Effector memory CD4-positive, alpha-beta T cell (primary cell): ENCODE measurements at regions not wholly inside any gene's neighbourhood (a gene's known extent, or its start where the extent isn't known, plus 50 kb on each side); places are given as distances from the start of the nearest gene placed in this dataset.

Source experiments
- DNase-seq, 3 donors: peaks; one replicate each; pipeline ENCODE4 v3.0.0-alpha.2; 2020
- H3K27ac ChIP-seq: 2 replicates; pipeline ENCODE4 v1.7.0; 2013; ENCODE audit warnings: mild to moderate bottlenecking, low read length, moderate library complexity; ENCODE audit not compliant: insufficient read depth, poor library complexity, severe bottlenecking
- H3K27me3 ChIP-seq: replicated peaks from 2 replicates; pipeline ENCODE4 v1.7.0; 2013; ENCODE audit warnings: mild to moderate bottlenecking, low read length; ENCODE audit not compliant: insufficient read depth, control insufficient read depth, poor library complexity, severe bottlenecking
- H3K36me3 ChIP-seq: 2 replicates; pipeline ENCODE4 v1.7.0; 2013; ENCODE audit warnings: mild to moderate bottlenecking, low read length, moderate library complexity; ENCODE audit not compliant: control insufficient read depth, insufficient read depth
- H3K4me1 ChIP-seq: 2 replicates; pipeline ENCODE4 v1.7.0; 2013; ENCODE audit warnings: low read length, mild to moderate bottlenecking; ENCODE audit not compliant: control insufficient read depth, insufficient read depth, poor library complexity, severe bottlenecking
- H3K4me3 ChIP-seq: 2 replicates; pipeline ENCODE4 v1.7.0; 2013; ENCODE audit warnings: low read length, low read depth, mild to moderate bottlenecking; ENCODE audit not compliant: insufficient read depth, poor library complexity, severe bottlenecking
- H3K9me3 ChIP-seq: 2 replicates; pipeline ENCODE4 v1.7.0; 2013; ENCODE audit warnings: mild to moderate bottlenecking, low read length, moderate library complexity; ENCODE audit not compliant: control insufficient read depth

DNA sequence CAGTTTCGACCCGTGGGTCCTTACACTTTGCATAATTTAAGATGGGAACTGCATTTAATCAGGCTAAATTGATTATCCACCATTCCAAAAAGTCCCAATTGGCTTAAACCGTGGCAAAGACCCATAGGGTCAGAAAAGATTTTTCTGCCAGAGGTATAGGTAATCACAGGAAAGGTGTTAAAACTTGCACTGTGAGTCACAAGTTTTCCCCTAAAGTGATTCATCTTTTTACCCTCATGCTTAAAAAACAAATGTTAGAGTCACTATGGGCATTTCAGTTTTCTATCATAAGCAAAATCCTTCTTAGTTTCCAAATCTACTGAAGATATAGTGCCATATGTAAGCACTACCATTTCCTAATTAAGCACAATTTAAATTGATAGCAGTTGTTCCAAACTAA lies 1079.8 kb downstream of the ADGRL2 start:
- Histone ChIP-seq H3K27me3 (no peaks in the 10 kb centered on the region), H3K36me3 (no peaks in the 10 kb centered on the region), H3K27ac (no peak overlapping the region), H3K4me3 (no peak overlapping the region), H3K4me1 (no peaks in the 10 kb centered on the region), H3K9me3 (no peaks in the 10 kb centered on the region)
- no peak for DNase-seq

- Histone ChIP-seq H3K4me3 (no peak overlapping the region), H3K27ac (no peak overlapping the region), H3K27me3 (no peaks in the 10 kb centered on the region), H3K9me3 (no peaks in the 10 kb centered on the region), H3K36me3 (no peaks in the 10 kb centered on the region), H3K4me1 (no peaks in the 10 kb centered on the region)
- DNase-seq, result no peak
Observed at GRCh38 chr1:82879701-82880305, 1079.1 kb downstream of the ADGRL2 start.

DNA sequence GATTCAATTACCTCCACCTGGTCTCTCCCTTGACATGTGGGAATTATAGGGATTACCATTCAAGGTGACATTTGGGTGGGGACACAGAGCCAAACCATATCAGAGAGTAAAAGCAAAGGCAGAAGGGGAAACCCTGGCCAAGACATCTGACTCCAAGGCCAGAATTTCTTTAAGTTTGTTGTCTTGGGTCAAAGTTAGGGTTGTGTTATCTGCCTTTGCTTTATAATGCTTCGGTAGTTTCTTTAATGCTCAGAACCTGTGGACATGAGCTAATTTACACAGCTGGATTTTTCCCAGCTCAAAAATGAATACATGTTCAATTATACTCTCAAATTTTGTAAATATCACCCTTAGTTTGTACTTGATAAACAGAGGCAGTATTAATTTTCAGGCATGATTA lies 1074.4 kb downstream of the ADGRL2 start:
- Histone ChIP-seq H3K4me1 (no peaks in the 10 kb centered on the region), H3K9me3 (no peaks in the 10 kb centered on the region), H3K27ac (no peak overlapping the region), H3K27me3 (no peaks in the 10 kb centered on the region), H3K36me3 (no peaks in the 10 kb centered on the region), H3K4me3 (no peak overlapping the region)
- no peak for DNase-seq

- no peak overlapping the region for H3K4me3 ChIP-seq
- no peaks in the 10 kb centered on the region for H3K9me3 ChIP-seq
- H3K4me1 ChIP-seq, result no peaks in the 10 kb centered on the region
- H3K36me3 ChIP-seq, result no peaks in the 10 kb centered on the region
- DNase-seq, result no peak
- H3K27ac ChIP-seq, result no peak overlapping the region
- no peaks in the 10 kb centered on the region for H3K27me3 ChIP-seq
Observed at GRCh38 chr1:82874041-82874440, 1073.3 kb downstream of the ADGRL2 start.

GRCh38 chr1:82870332-82870731 lies 1069.6 kb downstream of the ADGRL2 start:
- H3K27me3 ChIP-seq, result no peaks in the 10 kb centered on the region
- no peak overlapping the region for H3K4me3 ChIP-seq
- H3K4me1 ChIP-seq, result no peaks in the 10 kb centered on the region
- H3K36me3 ChIP-seq, result no peaks in the 10 kb centered on the region
- no peak for DNase-seq
- no peak overlapping the region for H3K27ac ChIP-seq
- H3K9me3 ChIP-seq, result no peaks in the 10 kb centered on the region

DNA sequence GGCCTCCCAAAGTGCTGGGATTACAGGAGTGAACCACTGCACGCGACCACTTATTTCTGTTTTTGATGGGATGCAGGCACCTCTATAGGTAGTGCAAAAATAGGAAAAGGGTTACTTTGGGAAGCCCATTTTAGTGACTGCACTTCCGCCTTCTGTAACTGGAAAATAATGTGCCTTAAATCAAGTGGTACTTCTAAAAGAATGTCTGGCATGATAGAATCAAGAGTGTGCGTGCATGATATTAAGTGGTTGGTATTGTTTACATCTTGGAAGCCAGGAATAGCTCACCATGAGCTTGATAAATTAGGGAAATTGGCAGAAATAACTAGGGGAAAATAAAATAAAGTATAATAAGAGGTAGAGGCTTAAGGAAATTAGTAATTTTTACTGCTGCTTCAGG lies 1067.0 kb downstream of the ADGRL2 start:
- Histone ChIP-seq H3K9me3 (no peaks in the 10 kb centered on the region), H3K27ac (no peak overlapping the region), H3K4me3 (no peak overlapping the region), H3K36me3 (no peaks in the 10 kb centered on the region), H3K4me1 (no peaks in the 10 kb centered on the region), H3K27me3 (no peaks in the 10 kb centered on the region)
- DNase-seq, result no peak

DNA sequence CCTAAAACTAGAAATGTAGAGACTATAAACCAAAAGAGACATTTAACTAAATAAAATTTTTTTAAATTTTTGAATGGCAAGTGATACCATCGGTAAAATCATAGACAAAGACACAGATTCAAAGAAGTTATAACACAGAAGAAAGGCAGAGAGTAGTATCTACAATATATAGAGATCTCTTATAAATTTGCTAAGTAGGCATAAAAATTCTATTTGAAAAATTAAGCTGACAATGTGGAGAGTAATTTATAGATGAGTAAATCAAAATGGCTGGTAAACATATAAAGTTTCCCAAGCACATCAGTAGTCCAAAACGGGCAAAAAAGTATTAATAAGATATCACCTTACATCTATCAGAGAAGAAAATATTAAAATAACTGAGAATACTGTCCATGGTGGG lies 1061.0 kb downstream of the ADGRL2 start:
- no peaks in the 10 kb centered on the region for H3K36me3 ChIP-seq
- no peak overlapping the region for H3K27ac ChIP-seq
- H3K27me3 ChIP-seq, result no peaks in the 10 kb centered on the region
- no peak for DNase-seq
- H3K4me3 ChIP-seq, result no peak overlapping the region
- H3K4me1 ChIP-seq, result no peaks in the 10 kb centered on the region
- no peaks in the 10 kb centered on the region for H3K9me3 ChIP-seq

DNA sequence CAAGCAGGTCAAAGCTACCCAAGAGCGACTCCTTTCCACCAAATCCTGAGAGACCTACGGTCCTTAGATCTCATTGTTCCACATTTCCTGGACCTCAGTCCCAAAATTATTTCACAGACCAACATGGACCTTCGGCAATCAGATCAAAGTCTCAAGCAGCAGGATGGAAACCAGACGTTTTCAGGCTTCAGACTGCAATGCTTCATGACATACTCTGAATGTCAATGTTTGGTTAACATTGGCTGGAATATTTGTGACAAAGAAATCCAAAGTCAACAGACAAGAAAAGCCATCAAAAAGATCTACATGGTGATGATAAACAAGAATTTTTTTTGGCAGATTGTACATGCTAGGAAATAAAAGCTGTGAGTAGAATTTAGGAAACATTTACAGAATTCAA lies 1057.3 kb downstream of the ADGRL2 start:
- Histone ChIP-seq H3K4me3 (no peak overlapping the region), H3K4me1 (no peaks in the 10 kb centered on the region), H3K27me3 (no peaks in the 10 kb centered on the region), H3K9me3 (no peaks in the 10 kb centered on the region), H3K36me3 (no peaks in the 10 kb centered on the region), H3K27ac (no peak overlapping the region)
- DNase-seq, result no peak

GRCh38 chr1:82849460-82849859 lies 1048.7 kb downstream of the ADGRL2 start:
- H3K36me3 ChIP-seq, result no peaks in the 10 kb centered on the region
- no peaks in the 10 kb centered on the region for H3K9me3 ChIP-seq
- no peaks in the 10 kb centered on the region for H3K4me1 ChIP-seq
- no peak overlapping the region for H3K4me3 ChIP-seq
- no peaks in the 10 kb centered on the region for H3K27me3 ChIP-seq
- no peak overlapping the region for H3K27ac ChIP-seq
- no peak for DNase-seq

DNA sequence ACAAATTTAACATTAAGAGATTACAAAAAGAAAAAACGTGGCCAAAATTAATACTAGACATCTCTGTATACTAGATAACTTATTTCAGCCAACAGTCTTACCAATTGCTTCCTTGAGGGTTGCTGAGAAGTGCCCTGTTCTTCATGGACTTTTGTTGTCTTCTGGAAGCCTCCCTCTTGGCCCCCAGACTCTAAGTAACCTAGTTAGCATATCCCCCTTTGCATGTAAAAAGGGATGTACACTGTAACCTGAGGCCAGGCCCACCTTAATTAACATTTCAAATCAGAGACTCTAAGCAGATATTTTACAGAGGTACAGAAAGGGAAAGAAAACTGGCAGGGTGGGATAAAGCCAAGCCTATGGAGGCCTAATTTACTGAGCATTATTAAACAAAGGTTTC lies 1047.3 kb downstream of the ADGRL2 start:
- no peaks in the 10 kb centered on the region for H3K4me1 ChIP-seq
- no peaks in the 10 kb centered on the region for H3K9me3 ChIP-seq
- H3K27me3 ChIP-seq, result no peaks in the 10 kb centered on the region
- H3K4me3 ChIP-seq, result no peak overlapping the region
- H3K36me3 ChIP-seq, result no peaks in the 10 kb centered on the region
- no peak overlapping the region for H3K27ac ChIP-seq
- no peak for DNase-seq

- Histone ChIP-seq H3K4me1 (no peaks in the 10 kb centered on the region), H3K9me3 (no peaks in the 10 kb centered on the region), H3K27me3 (no peaks in the 10 kb centered on the region), H3K27ac (no peak overlapping the region), H3K36me3 (no peaks in the 10 kb centered on the region), H3K4me3 (no peak overlapping the region)
- no peak for DNase-seq
Observed at GRCh38 chr1:82845866-82846265, 1045.1 kb downstream of the ADGRL2 start.
